ENCODE measurements at regions not wholly inside any gene's neighbourhood (a gene's known extent, or its start where the extent isn't known, plus 50 kb on each side); places are given as distances from the start of the nearest gene placed in this dataset.
"Not testable (repeated sequence)": the region's sequence is repeated elsewhere in the genome, so short reads cannot be mapped to it uniquely, and the experiment has no call there.

DNA sequence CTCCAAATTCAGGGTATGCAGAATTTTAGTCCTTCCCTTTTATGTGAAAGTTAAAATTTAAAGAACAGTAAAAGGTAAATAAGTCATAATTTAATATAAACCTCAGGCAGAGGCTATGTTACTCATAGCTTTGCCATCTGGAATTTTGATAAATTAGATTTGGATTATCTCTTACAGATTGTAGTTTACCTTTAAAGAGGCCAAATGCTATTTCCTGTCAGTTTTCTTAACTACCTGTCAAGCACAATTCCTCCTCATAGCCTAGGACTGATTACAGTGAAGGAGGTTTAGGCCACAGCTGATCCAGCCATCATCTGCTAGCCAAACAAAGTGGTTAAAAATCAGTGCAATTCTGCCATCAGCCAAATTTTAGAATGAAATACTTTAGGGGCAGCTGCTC, 128.1 kb downstream of the MFAP3L start:
- in situ Hi-C loops (cut with HindIII; ENCODE audit: low sequenced_read_pairs), result no loop called here

- in situ Hi-C loops (cut with HindIII; ENCODE audit: low sequenced_read_pairs), result not testable (repeated sequence)
Observed at GRCh38 chr4:169894767-169895166, 131.4 kb downstream of the MFAP3L start.

GRCh38 chr4:169885893-169886292, 128.1 kb upstream of the HPF1 start:
- in situ Hi-C loops (cut with HindIII; ENCODE audit: low sequenced_read_pairs), result no loop called here

DNA sequence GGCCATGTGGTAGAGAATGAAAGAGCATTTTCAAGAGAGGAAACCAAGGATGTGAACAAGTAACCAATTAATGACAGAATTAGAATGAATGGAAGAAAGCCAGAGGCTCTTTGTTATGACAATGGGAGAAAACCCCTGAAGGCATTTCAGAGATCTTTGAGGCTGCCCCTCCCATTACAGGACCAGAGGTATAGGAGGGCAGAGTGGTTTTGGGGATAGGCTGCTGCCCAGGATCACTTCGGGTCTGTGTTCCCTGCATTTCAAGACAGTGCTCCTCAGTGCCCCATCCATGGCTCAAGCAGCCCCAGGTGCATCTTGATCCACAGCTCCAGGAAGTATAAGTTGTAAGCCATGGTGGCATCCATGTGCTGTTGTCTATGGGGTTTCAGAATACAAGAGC, 124.0 kb upstream of the HPF1 start:
- in situ Hi-C loops (cut with HindIII; ENCODE audit: low sequenced_read_pairs), result no loop called here

DNA sequence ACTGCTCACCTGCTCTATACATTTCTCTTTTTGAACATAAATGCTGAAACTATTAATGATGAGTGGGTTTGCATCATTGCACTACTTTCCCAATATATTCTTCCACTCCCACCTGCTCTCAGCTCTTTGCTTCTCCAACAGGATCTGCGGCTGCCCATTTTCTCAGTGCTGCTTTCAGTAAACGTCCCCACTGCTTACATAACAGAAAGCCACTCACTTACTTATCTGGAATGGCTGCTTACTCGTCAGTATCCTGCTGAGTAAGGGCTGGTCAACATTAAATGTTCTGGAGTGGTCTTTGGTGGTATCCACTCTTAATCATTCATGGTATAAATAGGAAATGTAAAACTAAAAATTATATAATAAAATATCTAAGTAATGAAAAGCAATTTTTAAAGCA, 112.8 kb upstream of the HPF1 start:
- in situ Hi-C loops (cut with HindIII; ENCODE audit: low sequenced_read_pairs), result no loop called here

- in situ Hi-C loops (cut with HindIII; ENCODE audit: low sequenced_read_pairs), result no loop called here
Observed at GRCh38 chr4:169869490-169869889, 111.7 kb upstream of the HPF1 start.

DNA sequence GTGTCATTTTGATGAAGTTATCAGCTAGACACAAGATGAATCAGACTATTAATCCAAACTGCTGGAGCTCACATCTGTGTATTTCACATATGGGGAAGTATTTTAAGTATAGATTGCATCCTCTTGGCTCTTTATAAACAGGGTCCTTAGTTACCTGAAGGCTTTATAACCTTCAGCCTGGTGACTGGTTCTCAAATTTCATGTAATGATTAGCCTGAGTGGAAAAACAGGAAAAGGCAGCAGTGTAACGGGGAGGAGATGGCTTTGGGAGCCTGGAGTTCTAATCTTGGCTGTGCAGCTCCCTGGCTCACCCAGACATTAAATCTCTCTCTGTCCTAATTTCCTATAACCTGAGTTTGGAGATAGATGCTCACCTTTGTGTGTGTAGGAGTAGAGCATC, 103.8 kb upstream of the HPF1 start:
- in situ Hi-C loops (cut with HindIII; ENCODE audit: low sequenced_read_pairs), result no loop called here

- in situ Hi-C loops (cut with HindIII; ENCODE audit: low sequenced_read_pairs), result no loop called here
Observed at GRCh38 chr4:169859366-169860216, 101.8 kb upstream of the HPF1 start.

- in situ Hi-C loops (cut with HindIII; ENCODE audit: low sequenced_read_pairs), result no loop called here
Observed at GRCh38 chr4:169854090-169854489, 96.3 kb upstream of the HPF1 start.

DNA sequence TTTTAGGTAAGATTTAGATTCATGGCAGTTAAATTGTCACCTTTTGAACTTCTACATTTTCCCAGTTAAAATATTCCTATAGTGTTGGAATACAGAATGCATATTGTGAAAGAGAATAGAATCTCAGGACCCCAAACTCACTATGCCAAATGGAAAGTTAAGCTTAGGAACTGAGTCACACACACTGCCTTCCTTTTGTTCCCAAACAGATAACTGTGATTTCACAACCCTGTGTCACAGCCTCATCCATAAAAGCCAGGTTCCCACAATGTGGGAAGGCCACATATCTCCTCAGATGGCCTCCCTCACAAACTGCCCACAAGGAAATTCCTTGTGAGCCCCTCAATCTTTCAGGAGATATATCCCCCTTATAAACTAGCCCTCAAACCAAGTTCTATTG, 94.7 kb upstream of the HPF1 start:
- in situ Hi-C loops (cut with HindIII; ENCODE audit: low sequenced_read_pairs), result no loop called here

- in situ Hi-C loops (cut with HindIII; ENCODE audit: low sequenced_read_pairs), result no loop called here
Observed at GRCh38 chr4:169851750-169852149, 94.0 kb upstream of the HPF1 start.

DNA sequence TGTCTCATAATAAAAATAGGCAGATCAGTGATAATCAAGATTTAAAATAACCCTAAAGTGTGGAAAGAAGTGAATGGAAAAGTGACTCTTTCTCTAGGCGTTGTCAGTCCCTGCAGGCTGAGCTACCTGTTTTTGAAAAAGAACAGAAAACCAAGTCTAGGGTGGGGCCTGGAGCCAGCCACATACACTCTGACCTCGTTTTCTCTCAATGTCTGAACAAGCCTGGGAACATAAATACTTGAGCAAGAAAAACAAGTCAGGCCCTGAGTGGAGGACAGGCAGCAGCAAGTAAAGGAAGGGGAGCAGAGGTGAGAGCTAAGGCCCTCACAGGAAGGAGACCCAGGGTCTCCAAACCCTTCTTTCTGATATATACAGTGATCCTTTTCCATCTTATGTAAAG, 91.7 kb upstream of the HPF1 start:
- in situ Hi-C loops (cut with HindIII; ENCODE audit: low sequenced_read_pairs), result no loop called here

DNA sequence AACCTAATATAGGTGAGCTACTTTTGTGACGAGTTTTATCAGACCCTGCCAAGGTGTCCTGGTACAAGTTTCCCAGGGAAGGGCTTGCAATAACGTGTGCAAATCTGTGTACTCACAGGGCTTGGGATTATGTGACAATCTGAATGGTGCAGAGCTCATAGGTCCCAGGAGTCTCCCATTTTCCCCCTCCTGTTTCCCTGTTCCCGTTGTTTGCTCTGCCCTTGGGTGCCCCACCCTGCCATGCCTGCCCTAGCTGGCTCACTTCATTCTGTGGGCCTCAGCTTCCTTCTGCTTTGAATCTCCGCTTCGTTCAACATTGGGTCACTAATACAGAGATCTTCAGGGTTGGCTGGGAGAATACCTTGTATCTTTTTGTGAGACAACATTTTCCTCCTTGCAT, 90.3 kb upstream of the HPF1 start:
- in situ Hi-C loops (cut with HindIII; ENCODE audit: low sequenced_read_pairs), result no loop called here

- in situ Hi-C loops (cut with HindIII; ENCODE audit: low sequenced_read_pairs), result no loop called here
Observed at GRCh38 chr4:169847171-169847570, 89.4 kb upstream of the HPF1 start.

DNA sequence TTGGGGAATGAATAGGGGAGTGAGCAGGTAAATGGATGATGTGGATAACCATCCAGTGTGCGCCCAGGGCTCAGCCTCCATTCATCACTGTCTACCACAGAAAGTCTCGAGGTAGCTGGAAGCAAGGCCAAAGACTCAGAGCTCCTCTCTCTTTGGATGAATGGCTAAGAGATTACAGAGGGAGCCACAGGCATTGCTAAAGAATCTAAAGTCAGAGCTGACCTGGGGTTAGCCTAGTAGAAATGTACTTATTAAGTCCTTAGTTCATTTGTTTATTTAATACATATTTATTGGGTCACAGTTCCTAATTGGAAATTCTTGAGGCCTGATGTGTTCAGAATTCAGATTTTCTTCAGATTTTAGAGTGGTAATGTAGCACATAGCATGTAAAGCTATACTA, 88.7 kb upstream of the HPF1 start:
- in situ Hi-C loops (cut with HindIII; ENCODE audit: low sequenced_read_pairs), result no loop called here

- in situ Hi-C loops (cut with HindIII; ENCODE audit: low sequenced_read_pairs), result no loop called here
Observed at GRCh38 chr4:169841776-169842175, 84.0 kb upstream of the HPF1 start.

GRCh38 chr4:169840554-169840953, 82.8 kb upstream of the HPF1 start:
- in situ Hi-C loops (cut with HindIII; ENCODE audit: low sequenced_read_pairs), result no loop called here

DNA sequence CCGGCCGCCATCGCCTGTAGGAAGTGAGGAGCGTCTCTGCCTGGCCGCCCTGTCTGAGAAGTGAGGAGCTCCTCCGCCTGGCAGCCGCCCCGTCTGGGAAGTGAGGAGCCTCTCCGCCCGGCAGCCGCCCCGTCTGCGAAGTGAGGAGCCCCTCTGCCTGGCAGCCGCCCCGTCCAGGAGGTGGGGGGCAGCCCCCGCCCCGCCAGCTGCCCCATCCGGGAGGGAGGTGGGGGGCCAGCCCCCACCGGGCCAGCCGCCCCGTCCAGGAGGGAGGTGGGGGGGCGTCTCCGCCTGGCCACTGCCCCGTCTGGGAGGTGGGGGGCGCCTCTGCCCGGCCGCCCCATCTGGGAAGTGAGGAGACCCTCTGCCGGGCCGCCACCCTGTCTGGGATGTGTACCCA, 70.6 kb upstream of the HPF1 start:
- in situ Hi-C loops (cut with HindIII; ENCODE audit: low sequenced_read_pairs), result not testable (repeated sequence)

DNA sequence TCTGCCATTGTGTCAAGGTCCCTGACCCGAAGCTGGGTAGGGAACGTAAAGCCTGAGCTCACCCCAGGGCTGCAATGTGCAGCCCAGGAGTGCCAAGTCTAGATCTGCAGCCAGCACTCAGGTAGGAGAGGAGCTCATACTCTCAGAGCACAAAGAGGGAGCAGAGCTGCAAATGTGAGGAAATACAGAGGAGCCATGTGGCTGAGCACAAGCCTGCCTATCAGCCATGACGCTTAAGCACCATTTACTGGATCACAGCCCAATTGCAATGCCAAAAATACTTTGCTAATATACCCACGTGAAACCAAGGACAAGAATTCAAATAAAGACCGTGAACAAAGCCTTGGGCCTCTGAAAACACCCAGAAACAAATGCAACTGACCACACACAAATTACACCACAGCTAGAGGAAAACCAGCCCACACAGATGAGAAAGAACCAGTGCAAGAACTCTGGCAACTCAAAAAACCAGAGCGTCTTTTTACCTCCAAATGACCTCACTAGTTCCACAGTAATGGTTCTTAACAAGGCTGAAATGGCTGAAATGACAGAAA, 69.0 kb upstream of the HPF1 start:
- in situ Hi-C loops (cut with HindIII; ENCODE audit: low sequenced_read_pairs), result no loop called here

- in situ Hi-C loops (cut with HindIII; ENCODE audit: low sequenced_read_pairs), result no loop called here
Observed at GRCh38 chr4:169823685-169824084, 65.9 kb upstream of the HPF1 start.

GRCh38 chr4:169821402-169821801, 63.7 kb upstream of the HPF1 start:
- in situ Hi-C loops (cut with HindIII; ENCODE audit: low sequenced_read_pairs), result no loop called here

DNA sequence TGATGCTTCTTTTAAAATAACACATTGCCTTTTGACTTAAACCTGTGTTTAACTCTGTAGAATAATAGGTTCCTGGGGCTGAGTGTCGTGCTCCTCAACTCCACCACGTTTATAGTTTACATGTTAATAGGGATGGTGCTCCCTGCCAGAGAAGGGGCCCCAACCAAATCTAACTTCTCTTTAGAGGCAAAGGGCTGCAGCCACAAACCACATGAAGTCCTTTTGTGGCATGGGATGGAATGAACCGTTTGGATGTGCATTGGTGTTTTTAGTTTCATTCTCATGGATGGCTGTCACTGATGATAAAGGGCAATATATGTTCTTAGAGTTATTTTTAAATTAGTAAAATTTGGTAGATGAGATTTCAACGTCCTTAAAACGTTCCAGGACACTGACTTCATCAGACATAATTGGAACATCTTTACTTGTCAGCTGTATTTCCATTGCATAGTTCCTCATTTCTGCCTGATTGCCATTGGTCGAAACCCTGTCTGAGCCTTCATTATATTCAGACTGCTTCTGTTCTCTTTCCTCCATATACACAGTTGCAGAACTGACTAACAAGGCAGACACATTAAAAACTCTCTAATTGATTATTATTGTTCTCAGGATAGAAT, 60.4 kb upstream of the HPF1 start:
- in situ Hi-C loops (cut with HindIII; ENCODE audit: low sequenced_read_pairs), result no loop called here
